Body of pancreas (tissue), 4 donors: ENCODE measurements at regions not wholly inside any gene's neighbourhood (a gene's known extent, or its start where the extent isn't known, plus 50 kb on each side); places are given as distances from the start of the nearest gene placed in this dataset.

ENCODE experiments used
- ATAC-seq: fragments of 150-250 bp; one replicate; pipeline ENCODE4 v1.9.1; 2016
- DNase-seq, 4 donors: peaks; one replicate each; pipeline ENCODE4 v3.0.0-alpha.2; 2019
- H3K27ac ChIP-seq, 4 donors: fragments of 200-600 bp; sonication (generic); 1 replicate in 3 of 4; 2 replicates in 1 of 4; pipeline versions ENCODE4 v1.5.1 to v1.6.1; 2016 to 2019; ENCODE audit warnings: mild to moderate bottlenecking in 1 of 4, mixed read lengths in 1 of 4, moderate library complexity in 1 of 4
- H3K27me3 ChIP-seq, 2 donors: fragments of 200-600 bp; sonication (generic); one replicate each; pipeline ENCODE4 v1.6.0; 2016; ENCODE audit warnings: mild to moderate bottlenecking in 1 of 2
- H3K36me3 ChIP-seq, 2 donors: fragments of 200-600 bp; sonication (generic); replicated peaks in 1 of 2; 2 replicates each; pipeline ENCODE4 v1.5.1; 2016; ENCODE audit warnings: low read depth in 2 of 2; ENCODE audit not compliant: insufficient read depth in 1 of 2
- H3K4me1 ChIP-seq: fragments of 200-600 bp; sonication (generic); one replicate; pipeline ENCODE4 v1.6.0; 2016
- H3K4me3 ChIP-seq, 2 donors: fragments of 200-600 bp; sonication (generic); 1 replicate in 1 of 2; 2 replicates in 1 of 2; pipeline ENCODE4 v1.5.1; 2016 to 2019
- H3K9me3 ChIP-seq, 3 donors: fragments of 200-600 bp; sonication (generic); 1 replicate in 2 of 3; 2 replicates in 1 of 3; pipeline ENCODE4 v1.5.1; 2016
- POLR2A ChIP-seq, 3 donors: fragments of 450-650 bp; IDR thresholded peaks; one replicate each; pipeline ENCODE4 v1.6.1; 2016; ENCODE audit warnings: antibody characterized with exemption in 3 of 3, mild to moderate bottlenecking in 2 of 3
- WGBS, 2 donors: methylation state at CpG; one replicate each; pipeline ENCODE4 v1.1.5; 2017; 5-methylcytosine and 5-hydroxymethylcytosine counted together
- intact Hi-C: fragments of 100-400 bp; cut with DNase I; formaldehyde crosslinking; loops from one replicate; pipeline ENCODE4 v1.15.1; 2023
- TF ChIP-seq, protein P1 (sequence below), 7 experiments: fragments of 450-650 bp in 4 of 7; fragments of 200-600 bp in 3 of 7; sonication (generic) in 3 of 7; IDR thresholded peaks; one replicate each; pipeline ENCODE4 v1.5.1; 2016 to 2019; ENCODE audit warnings: antibody characterized with exemption in 7 of 7

DNA sequence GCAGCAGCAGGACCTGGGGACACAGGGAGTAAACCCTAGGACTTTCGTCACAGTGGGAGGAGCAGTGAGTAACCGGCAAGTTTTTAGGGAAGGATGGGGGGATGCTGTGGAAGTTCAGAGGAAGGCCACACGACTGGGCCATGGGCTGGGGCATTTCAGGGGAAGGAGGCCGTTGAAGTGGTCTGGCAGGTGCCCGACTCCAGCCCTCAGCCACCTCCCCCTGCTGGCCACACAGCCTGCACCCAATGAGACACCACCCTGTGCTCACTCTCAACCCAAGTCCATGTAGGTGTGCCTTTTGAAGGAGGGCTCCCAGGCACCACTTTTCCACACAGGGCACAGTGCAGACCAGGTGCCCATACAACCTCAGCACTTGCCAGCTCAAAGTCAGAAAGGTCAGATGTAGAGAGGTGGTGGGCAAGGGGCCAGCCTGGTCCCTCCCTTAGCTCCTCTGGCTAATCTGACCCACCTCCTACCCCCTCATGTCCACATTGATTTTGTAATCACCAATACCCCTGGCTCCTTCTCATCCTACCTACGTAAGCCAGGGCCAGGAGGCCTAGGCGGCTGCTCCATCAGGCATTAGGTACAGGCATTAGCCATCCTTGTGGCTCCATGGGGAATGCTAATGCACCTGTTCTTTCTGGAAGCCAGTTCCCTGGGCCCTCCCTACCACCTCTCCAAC lies 211.2 kb downstream of the SMAD2 start:
- 80 to 82% methylated on average over 7 of the region's 7 CpGs for WGBS, 2 donors
- H3K4me1 ChIP-seq: no peaks in the 10 kb centered on the region
- H3K36me3 ChIP-seq: no peaks in the 10 kb centered on the region
- ATAC-seq (no peak), DNase-seq (no peak)
- TF ChIP-seq POLR2A (IDR thresholded peaks at IDR 0.05): no peak
- TF ChIP-seq, protein P1, sequence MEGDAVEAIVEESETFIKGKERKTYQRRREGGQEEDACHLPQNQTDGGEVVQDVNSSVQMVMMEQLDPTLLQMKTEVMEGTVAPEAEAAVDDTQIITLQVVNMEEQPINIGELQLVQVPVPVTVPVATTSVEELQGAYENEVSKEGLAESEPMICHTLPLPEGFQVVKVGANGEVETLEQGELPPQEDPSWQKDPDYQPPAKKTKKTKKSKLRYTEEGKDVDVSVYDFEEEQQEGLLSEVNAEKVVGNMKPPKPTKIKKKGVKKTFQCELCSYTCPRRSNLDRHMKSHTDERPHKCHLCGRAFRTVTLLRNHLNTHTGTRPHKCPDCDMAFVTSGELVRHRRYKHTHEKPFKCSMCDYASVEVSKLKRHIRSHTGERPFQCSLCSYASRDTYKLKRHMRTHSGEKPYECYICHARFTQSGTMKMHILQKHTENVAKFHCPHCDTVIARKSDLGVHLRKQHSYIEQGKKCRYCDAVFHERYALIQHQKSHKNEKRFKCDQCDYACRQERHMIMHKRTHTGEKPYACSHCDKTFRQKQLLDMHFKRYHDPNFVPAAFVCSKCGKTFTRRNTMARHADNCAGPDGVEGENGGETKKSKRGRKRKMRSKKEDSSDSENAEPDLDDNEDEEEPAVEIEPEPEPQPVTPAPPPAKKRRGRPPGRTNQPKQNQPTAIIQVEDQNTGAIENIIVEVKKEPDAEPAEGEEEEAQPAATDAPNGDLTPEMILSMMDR (IDR thresholded peaks at IDR 0.05): no peak
- H3K27me3 ChIP-seq: no peaks in the 10 kb centered on the region
- H3K27ac ChIP-seq: no peak overlapping the region
- intact Hi-C loops: no loop called here
- no peaks in the 10 kb centered on the region for H3K9me3 ChIP-seq
- H3K4me3 ChIP-seq: no peak overlapping the region

DNA sequence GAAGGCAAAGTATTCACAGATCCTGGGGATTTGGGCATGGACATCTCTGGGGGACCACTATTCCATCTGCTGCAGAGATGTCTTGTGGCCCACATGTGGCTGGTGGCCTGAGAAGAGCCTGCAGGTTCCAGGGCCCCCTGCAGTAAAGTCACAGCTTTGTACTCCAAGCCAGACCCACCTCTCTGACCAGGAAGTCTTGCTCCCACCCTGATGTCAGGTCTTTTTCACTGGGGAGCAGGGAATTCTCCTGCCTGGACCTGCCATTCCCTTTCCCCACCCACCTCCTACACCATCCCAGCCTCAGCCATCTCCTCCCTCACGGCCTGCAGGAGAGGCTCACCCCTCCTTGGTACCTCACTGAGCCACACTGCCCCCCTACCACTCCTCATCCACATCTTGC lies 211.8 kb downstream of the SMAD2 start:
- H3K4me1 ChIP-seq: no peaks in the 10 kb centered on the region
- 73 to 82% methylated on average over 1 of the region's 1 CpG for WGBS, 2 donors
- ATAC-seq: no peak

DNA sequence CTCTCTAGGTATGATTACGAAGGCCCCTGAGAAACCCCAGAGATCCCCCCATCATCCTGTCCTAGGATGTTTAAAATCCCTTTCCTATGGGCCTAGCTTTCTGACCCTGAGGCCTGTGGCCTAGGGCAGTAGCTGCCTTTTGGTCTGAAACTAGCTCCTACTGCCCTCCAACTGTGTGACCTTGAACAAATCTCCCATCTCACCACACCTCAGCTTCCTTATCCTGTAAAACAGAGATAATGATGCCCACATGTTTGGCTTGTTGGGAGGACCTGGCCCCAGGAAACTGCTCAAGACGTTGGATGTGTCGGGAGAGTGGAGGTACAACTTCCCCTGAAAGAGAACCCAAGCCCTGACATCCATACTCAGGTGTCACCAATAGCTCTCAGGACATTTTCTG lies 213.2 kb downstream of the SMAD2 start:
- Histone ChIP-seq H3K36me3 (no peaks in the 10 kb centered on the region), H3K4me3 (no peak overlapping the region), H3K27ac (no peak overlapping the region), H3K4me1 (no peaks in the 10 kb centered on the region), H3K9me3 (no peaks in the 10 kb centered on the region), H3K27me3 (no peaks in the 10 kb centered on the region)
- ATAC-seq: no peak
- TF ChIP-seq, protein P1 (IDR thresholded peaks at IDR 0.05): no peak
- no peak for TF ChIP-seq POLR2A (IDR thresholded peaks at IDR 0.05)
- intact Hi-C loops: no loop called here
- WGBS, 2 donors: 66 to 71% methylated on average over 3 of the region's 3 CpGs
- no peak for DNase-seq

More for the DNA sequence above, 211.8 kb downstream of the SMAD2 start:
- Histone ChIP-seq H3K36me3 (no peaks in the 10 kb centered on the region), H3K27me3 (no peaks in the 10 kb centered on the region), H3K9me3 (no peaks in the 10 kb centered on the region), H3K27ac (no peak overlapping the region), H3K4me3 (no peak overlapping the region)
- TF ChIP-seq, protein P1 (IDR thresholded peaks at IDR 0.05): no peak
- no peak for TF ChIP-seq POLR2A (IDR thresholded peaks at IDR 0.05)
- DNase-seq: no peak
- intact Hi-C loops: no loop called here

DNA sequence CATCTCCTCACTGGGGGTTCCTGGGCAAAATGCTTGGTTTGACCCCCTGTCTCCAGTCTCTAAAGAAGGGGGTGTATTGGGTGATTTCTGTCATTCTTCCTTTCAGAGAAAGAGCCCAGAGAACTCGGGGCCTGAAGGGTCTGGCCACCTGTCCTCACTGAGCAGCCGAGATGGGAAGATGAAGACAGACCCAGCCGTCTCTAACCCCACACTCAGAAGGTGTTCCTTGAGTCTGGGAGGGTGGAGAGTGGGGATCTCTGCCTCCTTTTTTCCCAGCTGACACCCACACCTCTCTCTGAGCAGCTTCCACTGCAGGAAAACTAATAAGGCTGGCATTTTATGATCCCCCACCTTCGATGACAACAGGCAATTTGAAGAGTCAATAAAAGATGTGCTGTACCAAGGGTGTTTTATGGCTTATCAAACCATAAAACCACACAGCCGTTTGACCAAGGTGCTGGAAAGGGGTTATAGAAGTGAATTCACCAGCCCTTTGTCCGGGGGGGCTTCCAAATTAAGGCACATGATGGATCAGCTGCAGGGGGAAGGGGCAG lies 213.8 kb downstream of the SMAD2 start:
- ATAC-seq (no peak), DNase-seq (no peak)
- Histone ChIP-seq H3K4me1 (no peaks in the 10 kb centered on the region), H3K27me3 (no peaks in the 10 kb centered on the region), H3K36me3 (no peaks in the 10 kb centered on the region), H3K4me3 (no peak overlapping the region), H3K27ac (no peak overlapping the region), H3K9me3 (no peaks in the 10 kb centered on the region)
- intact Hi-C loops: no loop called here
- 42 to 61% methylated on average over 6 of the region's 6 CpGs for WGBS, 2 donors
- TF ChIP-seq POLR2A (IDR thresholded peaks at IDR 0.05): no peak
- TF ChIP-seq, protein P1 (IDR thresholded peaks at IDR 0.05): no peak

DNA sequence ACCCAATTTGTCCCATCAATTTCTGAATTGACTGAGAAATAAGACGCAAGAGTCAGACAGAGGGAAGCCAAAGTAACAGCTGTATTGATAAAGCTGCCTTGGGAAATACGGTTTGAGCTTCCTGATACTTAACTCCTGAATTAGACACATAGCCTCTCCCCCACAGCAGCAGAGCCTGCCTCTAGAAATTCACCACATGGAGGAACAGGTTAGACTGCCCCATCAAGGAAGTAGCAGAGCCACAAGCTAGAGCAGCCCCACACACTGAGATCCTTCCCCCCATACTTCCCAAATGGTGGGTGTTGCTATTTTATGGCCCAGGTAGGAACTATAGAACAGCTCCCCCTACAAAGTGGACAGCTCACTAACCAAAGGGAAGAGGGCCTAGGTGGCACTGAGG lies 220.0 kb downstream of the SMAD2 start:
- Histone ChIP-seq H3K27ac (no peak overlapping the region), H3K36me3 (no peaks in the 10 kb centered on the region), H3K4me3 (no peak overlapping the region), H3K9me3 (no peaks in the 10 kb centered on the region), H3K27me3 (no peaks in the 10 kb centered on the region), H3K4me1 (no peaks in the 10 kb centered on the region)
- DNase-seq (no peak), ATAC-seq (no peak)
- no peak for TF ChIP-seq POLR2A (IDR thresholded peaks at IDR 0.05)
- TF ChIP-seq, protein P1 (IDR thresholded peaks at IDR 0.05): no peak
- 65 to 70% methylated on average over 2 of the region's 2 CpGs for WGBS, 2 donors
- intact Hi-C loops: no loop called here
